GM19238 (cell line): ENCODE measurements at regions not wholly inside any gene's neighbourhood (a gene's known extent, or its start where the extent isn't known, plus 50 kb on each side); places are given as distances from the start of the nearest gene placed in this dataset.
"Not testable (repeated sequence)": the region's sequence is repeated elsewhere in the genome, so short reads cannot be mapped to it uniquely, and the experiment has no call there.

ENCODE experiments used
- DNase-seq: peaks from one replicate; pipeline ENCODE4 v3.0.0; 2011; ENCODE audit warnings: low spot score; ENCODE audit not compliant: insufficient read length

GRCh38 chr18:60319129-60319528 lies 53.4 kb downstream of the MC4R start:
- DNase-seq = no peak

DNA sequence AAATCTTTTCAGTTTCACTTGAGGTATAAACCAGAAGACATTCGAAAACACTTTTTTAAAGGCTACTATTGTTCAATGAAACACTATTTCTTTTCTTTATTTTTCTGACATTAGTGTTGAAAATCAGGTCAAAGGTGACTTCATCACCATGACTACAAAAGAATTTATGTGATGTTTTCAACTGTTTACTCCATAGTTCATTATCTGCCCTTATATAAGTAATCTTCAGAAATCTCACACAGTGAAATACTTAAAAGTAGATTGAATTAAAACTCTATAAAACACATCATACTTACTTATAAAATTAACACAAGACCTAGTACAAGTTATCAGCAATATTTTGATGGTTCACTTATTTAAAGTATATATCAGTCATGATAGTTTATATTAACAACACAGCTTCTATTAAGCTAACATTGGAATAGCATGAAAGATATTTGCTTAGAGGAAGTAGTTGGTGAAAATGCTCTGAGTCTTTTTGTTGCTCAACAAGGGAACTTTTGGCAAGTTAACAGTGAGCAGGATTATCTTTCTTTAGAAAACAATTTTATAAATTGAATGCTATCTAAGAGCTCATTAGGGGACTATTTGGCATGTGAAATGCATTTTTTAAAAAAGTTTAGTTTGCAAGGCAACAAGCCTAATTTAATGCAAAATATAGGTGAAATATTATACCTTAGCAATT lies 60.8 kb downstream of the MC4R start:
- DNase-seq = no peak

- DNase-seq = no peak
Measured at GRCh38 chr18:60295674-60296073, 76.9 kb downstream of the MC4R start.

GRCh38 chr18:60292186-60292585 lies 80.4 kb downstream of the MC4R start:
- no peak for DNase-seq

DNA sequence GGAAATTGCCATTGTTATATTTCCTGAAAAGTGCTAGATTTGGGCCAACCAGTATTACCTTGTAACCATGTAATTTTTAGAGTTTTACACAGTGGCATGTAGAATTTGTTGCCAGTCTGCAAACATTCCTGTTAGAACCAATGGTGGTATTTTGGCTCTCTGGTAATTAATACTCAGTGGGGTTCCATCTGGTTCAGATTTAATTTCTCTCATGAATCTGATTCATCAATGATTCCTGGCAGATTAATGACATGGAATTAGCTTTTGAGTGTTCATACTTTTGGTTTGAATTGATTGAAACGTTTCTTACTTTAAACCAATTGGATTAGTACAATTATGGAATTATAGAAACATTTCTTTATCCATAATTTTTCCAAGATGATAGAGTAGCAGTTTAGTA lies 93.2 kb downstream of the MC4R start:
- DNase-seq = no peak

DNA sequence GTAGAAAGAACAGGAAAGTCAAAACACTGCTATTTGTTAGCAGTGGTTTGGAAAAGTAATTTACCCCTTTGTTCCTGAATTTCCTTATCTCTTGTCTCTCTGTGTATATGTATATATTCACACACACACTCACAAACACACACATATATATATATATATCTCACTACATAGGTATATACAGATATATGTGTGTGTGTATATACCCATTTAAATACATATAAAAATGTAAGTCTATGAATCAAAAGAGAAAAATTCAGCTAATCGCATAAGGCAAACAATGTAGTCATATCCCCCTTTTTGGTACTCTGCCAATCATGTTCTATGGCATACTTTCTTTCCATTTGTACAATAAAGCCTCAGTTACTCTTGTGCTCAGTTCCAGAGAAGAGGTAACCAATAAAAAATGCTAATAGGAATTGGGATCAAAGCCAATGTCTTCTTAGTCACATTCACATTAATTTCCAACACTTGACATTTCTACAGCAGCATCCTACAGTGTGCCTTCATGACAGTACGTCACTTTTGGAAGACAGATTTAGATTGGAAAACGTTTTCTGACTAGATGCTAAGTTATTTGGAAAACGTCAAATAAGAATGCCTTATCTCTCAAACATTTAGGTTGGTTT lies 94.6 kb downstream of the MC4R start:
- no peak for DNase-seq

GRCh38 chr18:60267391-60268058 lies 105.0 kb downstream of the MC4R start:
- DNase-seq = no peak

GRCh38 chr18:60266558-60266957 lies 106.0 kb downstream of the MC4R start:
- DNase-seq = no peak

DNA sequence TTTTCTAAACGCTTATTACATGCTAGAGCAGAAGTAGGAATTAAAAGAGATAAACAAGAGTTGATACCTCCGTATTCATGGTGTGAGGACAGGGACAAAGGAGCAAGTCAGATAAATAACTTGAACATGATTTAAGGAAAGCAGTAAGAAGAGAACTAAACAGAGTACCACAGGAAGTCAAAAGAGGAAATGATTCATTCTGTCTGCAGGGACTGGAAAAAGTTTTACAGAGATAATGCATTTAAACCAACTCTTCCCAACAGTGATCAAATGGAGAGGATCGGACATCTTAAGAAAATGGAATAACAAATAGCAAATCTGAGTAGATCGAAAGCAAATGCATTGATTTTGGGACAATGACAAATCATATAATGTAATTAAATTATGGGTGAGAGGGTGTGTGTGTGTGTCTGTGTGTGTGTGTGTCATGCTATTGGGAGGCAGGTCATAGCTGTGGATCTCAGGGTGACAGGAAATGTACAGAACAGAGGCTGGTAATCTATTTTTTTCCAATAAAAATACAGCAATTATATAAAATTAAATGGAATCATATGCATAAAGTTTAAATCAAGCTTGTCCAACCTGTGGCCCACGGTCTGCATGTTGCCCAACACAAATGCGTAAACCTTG lies 113.4 kb downstream of the MC4R start:
- DNase-seq = no peak

GRCh38 chr18:60249388-60249787 lies 123.2 kb downstream of the MC4R start:
- no peak for DNase-seq

GRCh38 chr18:60248336-60249330 lies 123.9 kb downstream of the MC4R start:
- DNase-seq = no peak

- no peak for DNase-seq
Measured at GRCh38 chr18:60247103-60247502, 125.5 kb downstream of the MC4R start.

DNA sequence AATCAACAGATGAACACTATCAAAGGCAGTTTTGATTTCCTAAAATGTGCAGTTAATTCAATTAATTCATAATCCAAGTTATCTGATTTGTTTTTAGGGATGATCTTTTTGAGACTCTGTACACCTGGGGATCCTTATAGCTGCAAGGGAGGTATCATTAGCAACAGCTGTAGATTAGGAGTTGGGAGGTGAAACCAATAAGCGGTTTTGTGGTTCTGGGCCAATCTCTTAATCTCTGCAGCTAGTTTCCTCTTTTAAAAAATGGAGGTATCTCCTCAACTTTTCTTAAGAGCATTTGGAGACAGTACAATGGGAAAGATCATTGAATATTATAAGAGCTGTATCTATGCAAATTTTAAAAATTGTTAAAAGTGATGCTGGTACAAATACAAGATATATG lies 126.0 kb downstream of the MC4R start:
- DNase-seq = peak; percentile 7

DNA sequence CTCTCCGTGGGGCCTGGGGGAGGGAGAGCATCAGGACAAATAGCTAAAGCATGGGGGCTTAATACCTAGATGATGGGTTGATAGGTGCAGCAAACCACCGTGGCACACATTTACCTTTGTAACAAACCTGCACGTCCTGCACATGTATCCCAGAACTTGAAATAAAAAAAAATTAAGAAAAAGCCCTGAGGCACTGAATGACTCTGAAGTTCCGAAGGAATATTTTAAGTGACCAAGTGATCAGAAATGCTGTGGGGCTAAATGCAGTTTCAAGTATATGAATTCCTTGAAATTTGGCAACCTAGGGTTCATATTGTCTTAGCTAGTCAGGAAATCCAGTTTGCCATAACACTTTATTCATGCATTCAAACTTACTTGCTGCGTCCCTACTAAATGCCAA lies 127.5 kb downstream of the MC4R start:
- DNase-seq = no peak

DNA sequence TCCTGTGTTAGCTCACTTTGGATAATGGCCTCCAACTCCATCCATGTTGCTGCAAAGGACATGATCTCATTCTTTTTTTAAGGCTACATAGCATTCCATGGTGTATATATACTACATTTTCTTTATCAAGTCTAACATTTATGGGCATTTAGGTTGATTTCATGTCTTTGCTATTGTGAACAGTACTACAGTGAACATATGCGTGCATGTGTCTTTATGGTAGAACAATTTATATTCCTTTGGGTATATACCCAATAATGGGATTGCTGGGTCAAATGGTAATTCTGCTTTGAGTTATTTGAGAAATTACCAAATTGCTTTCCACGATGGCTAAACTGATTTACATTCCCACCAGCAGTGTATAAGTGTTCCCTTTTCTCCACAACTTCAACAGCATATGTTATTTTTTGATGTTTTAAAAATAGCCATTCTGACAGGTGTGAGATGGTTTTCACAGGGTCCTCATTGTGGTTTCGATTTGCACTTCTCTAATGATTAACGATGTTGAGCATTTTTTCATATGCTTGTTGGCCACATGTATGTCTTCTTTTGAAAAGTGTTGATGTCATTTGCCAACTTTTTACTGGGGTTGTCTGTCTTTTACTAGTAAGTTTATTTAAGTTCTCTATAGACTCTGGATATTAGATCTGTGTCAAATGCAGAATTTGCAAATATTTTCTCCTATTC lies 133.4 kb downstream of the MC4R start:
- not testable (repeated sequence) for DNase-seq

GRCh38 chr18:60235164-60235563 lies 137.4 kb downstream of the MC4R start:
- no peak for DNase-seq

DNA sequence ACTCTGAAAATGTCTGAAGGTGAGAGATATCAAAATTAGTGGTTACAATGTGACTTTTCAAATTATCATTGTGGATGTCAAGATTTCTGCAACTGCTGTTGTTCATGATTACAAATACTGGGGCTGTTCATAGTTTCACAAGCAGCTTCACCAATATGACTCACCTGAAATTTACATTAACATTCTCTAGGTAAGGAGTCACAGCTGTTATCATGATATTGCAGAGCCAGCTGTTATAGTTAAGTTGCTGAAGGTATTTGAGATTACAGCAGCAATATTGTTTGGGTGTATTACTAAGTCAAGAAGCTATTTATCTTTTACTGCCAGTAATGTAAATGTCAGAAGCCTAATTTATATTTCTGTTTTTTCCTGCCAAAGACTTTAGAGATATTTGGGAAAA lies 140.0 kb downstream of the MC4R start:
- no peak for DNase-seq

GRCh38 chr18:60228609-60229595 lies 143.7 kb downstream of the MC4R start:
- DNase-seq = no peak

GRCh38 chr18:60215432-60215831 lies 157.1 kb downstream of the MC4R start:
- no peak for DNase-seq
